ENCODE measurements at regions not wholly inside any gene's neighbourhood (a gene's known extent, or its start where the extent isn't known, plus 50 kb on each side); places are given as distances from the start of the nearest gene placed in this dataset.

- in situ Hi-C loops (cut with HindIII; ENCODE audit: extremely low pct_ligation_motif_present, low pct_unique_long_range_greater_than_20kb) = no loop called here
- TF ChIP-seq NFIB (CRISPR knock-in tag; IDR thresholded peaks at IDR 0.05; ENCODE audit: borderline replicate concordance) = no peak
- TF ChIP-seq ZEB1 (IDR thresholded peaks at IDR 0.05; ENCODE audit: insufficient replicate concordance, low read depth) = no peak
- no peak for TF ChIP-seq HOXA7 (CRISPR knock-in tag; IDR thresholded peaks at IDR 0.05)
- no peak for TF ChIP-seq RAD51 (IDR thresholded peaks at IDR 0.05; ENCODE audit: borderline replicate concordance)
- TF ChIP-seq MXD4 (CRISPR knock-in tag; IDR thresholded peaks at IDR 0.05) = no peak
- TF ChIP-seq JUNB (CRISPR knock-in tag; IDR thresholded peaks at IDR 0.05; ENCODE audit: borderline replicate concordance) = no peak
- no peak for TF ChIP-seq FOXK1 (CRISPR knock-in tag; IDR thresholded peaks at IDR 0.05; ENCODE audit: borderline replicate concordance, low read depth)
- TF ChIP-seq ZNF816 (CRISPR knock-in tag; IDR thresholded peaks at IDR 0.05; ENCODE audit: borderline replicate concordance) = no peak
- TF ChIP-seq NBN (conservative IDR thresholded peaks at IDR 0.05) = no peak
- no peak for TF ChIP-seq SNAPC4 (CRISPR knock-in tag; IDR thresholded peaks at IDR 0.05)
- TF ChIP-seq HNF4A (CRISPR knock-in tag; IDR thresholded peaks at IDR 0.05) = no peak
- TF ChIP-seq PHF8 (CRISPR knock-in tag; IDR thresholded peaks at IDR 0.05) = no peak
- TF ChIP-seq ZNF20 (CRISPR knock-in tag; IDR thresholded peaks at IDR 0.05) = no peak
- TF ChIP-seq MXD1 (CRISPR knock-in tag; IDR thresholded peaks at IDR 0.05) = no peak
- TF ChIP-seq ZNF256 (CRISPR knock-in tag; conservative IDR thresholded peaks at IDR 0.05) = no peak
- no peak for TF ChIP-seq MED1 (CRISPR knock-in tag; IDR thresholded peaks at IDR 0.05)
- TF ChIP-seq CBFB (CRISPR knock-in tag; IDR thresholded peaks at IDR 0.05) = no peak
Measured at GRCh38 chr4:127000846-127001245, 631.9 kb upstream of the INTU start.

More at GRCh38 chr4:127000846-127001245, 631.9 kb upstream of the INTU start:
- intact Hi-C loops (cut with micrococcal nuclease; ENCODE audit: unreplicated experiment) = no loop called here
- Histone ChIP-seq H4K20me1 (ENCODE audit: insufficient read depth, low read length) (no peaks in the 10 kb centered on the region), H3K36me3 (replicated peaks in 1 of 2; ENCODE audit: control insufficient read depth in 1 of 2, insufficient read depth in 2 of 2, low read length in 2 of 2) (no peaks in the 10 kb centered on the region), H3K79me2 (ENCODE audit: insufficient read depth, low read length) (no peaks in the 10 kb centered on the region), H3K4me2 (ENCODE audit: low read depth, low read length) (no peak overlapping the region), H2AFZ (ENCODE audit: low read length) (no peak overlapping the region), H3K9ac (ENCODE audit: insufficient read depth, low read depth, low read length) (no peak overlapping the region), H3K9me3 (ENCODE audit: low read length) (no peaks in the 10 kb centered on the region), H3K27me3 (ENCODE audit: control insufficient read depth in 1 of 2, insufficient read depth in 2 of 2, low read length in 2 of 2) (no peaks in the 10 kb centered on the region), H3K27ac (ENCODE audit: extremely low read length, insufficient read depth, low read length) (no peak overlapping the region), H3K4me1 (ENCODE audit: insufficient read depth, low read length) (no peaks in the 10 kb centered on the region), H3K4me3 (replicated peaks in 1 of 3; ENCODE audit: insufficient read depth in 1 of 3, low read depth in 2 of 3, low read length in 3 of 3) (no peak overlapping the region)
- ChIA-PET POLR2A (no interaction called here), CTCF (ENCODE audit: low intra/inter-chr PET ratio, low total read pairs) (no interaction called here)
- WGBS (ENCODE audit: low lambda C conversion rate) = 48% methylated on average over 2 of the region's 2 CpGs
- BruUV-seq (replicated peaks) = no TSS peak
- no peak for ATAC-seq
- no peak for FAIRE-seq
- no peak for DNase-seq (ENCODE audit: low spot score)
